Activated naive CD8-positive, alpha-beta T cell treated with anti-CD3 and anti-CD28 coated beads, Interleukin-2, amount 50 U/mL, for 24 hours (primary cell): ENCODE measurements at regions not wholly inside any gene's neighbourhood (a gene's known extent, or its start where the extent isn't known, plus 50 kb on each side); places are given as distances from the start of the nearest gene placed in this dataset.

Source experiments
- ATAC-seq: fragments of 150-1000 bp; cut with Tn5 transposase; one replicate; pipeline ENCODE4 v1.10.0; 2021
- DNase-seq: peaks from one replicate; pipeline ENCODE4 v3.0.0; 2021
- H3K27ac Mint-ChIP-seq: one replicate; pipeline ENCODE4 v1.8.0; 2021; ENCODE audit warnings: mild to moderate bottlenecking, mixed read lengths
- H3K27me3 Mint-ChIP-seq: one replicate; pipeline ENCODE4 v1.8.0; 2021; ENCODE audit warnings: mixed read lengths
- H3K36me3 Mint-ChIP-seq: one replicate; pipeline ENCODE4 v1.8.0; 2021; ENCODE audit warnings: low read depth, mixed read lengths
- H3K4me1 Mint-ChIP-seq: one replicate; pipeline ENCODE4 v1.8.0; 2021; ENCODE audit warnings: mixed read lengths
- H3K4me3 Mint-ChIP-seq: one replicate; pipeline ENCODE4 v1.8.0; 2021; ENCODE audit warnings: mild to moderate bottlenecking, moderate library complexity, mixed read lengths
- H3K9me3 Mint-ChIP-seq: one replicate; pipeline ENCODE4 v1.8.0; 2021; ENCODE audit warnings: mixed read lengths

- no peaks in the 10 kb centered on the region for H3K9me3 Mint-ChIP-seq
- H3K4me1 Mint-ChIP-seq = no peaks in the 10 kb centered on the region
- DNase-seq (no peak), ATAC-seq (no peak)
- H3K36me3 Mint-ChIP-seq = no peaks in the 10 kb centered on the region
- H3K27me3 Mint-ChIP-seq = peaks cover 2% of the 10 kb centered on the region
- H3K27ac Mint-ChIP-seq = no peak overlapping the region
- H3K4me3 Mint-ChIP-seq = no peak overlapping the region
These were observed 59.0 kb upstream of the PALM2AKAP2 start for GRCh38 chr9:109721001-109721400.

DNA sequence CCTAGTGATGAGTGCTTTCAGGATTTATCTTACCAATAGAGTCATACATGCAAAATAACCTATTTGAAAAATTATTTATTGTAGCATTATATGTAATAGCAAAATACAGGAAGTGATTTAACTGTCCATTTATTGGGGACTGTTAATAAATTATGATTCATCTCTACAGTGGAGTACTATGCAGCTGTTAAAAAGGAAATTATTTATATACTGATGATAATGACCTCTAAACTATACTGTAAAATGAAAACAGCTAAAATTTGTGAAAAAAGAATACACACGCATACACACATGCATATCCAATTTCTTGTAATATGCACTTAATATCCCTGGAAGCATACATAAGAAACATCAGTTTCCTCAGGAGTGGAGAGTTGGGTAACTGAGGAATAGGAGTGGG lies 58.0 kb upstream of the PALM2AKAP2 start:
- Mint-ChIP-seq H3K4me3 (no peak overlapping the region), H3K36me3 (no peaks in the 10 kb centered on the region), H3K9me3 (no peaks in the 10 kb centered on the region), H3K27ac (no peak overlapping the region), H3K27me3 (peaks cover 2% of the 10 kb centered on the region), H3K4me1 (no peaks in the 10 kb centered on the region)
- no peak for ATAC-seq
- no peak for DNase-seq

DNA sequence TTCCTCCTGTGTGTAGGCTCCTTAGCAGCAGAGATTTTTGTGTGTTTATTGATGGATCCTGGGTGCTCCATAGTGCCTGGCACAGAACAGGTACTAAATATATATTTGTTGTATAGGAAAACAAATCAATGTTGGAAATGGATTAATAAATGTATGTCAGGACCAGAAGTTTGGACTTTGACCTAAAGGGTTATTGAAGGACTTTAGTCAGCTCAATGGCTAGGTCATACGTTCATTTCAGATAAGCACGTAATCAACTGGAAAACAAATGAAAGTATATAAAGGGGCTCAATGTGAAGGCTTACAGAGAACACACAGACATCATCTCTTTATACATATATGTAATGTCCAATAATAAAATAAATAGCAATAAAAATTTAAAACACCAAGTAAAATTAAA lies 56.2 kb upstream of the PALM2AKAP2 start:
- no peak for DNase-seq
- no peak for ATAC-seq
- peaks cover 2% of the 10 kb centered on the region for H3K27me3 Mint-ChIP-seq
- no peaks in the 10 kb centered on the region for H3K36me3 Mint-ChIP-seq
- no peak overlapping the region for H3K4me3 Mint-ChIP-seq
- no peaks in the 10 kb centered on the region for H3K9me3 Mint-ChIP-seq
- no peak overlapping the region for H3K27ac Mint-ChIP-seq
- H3K4me1 Mint-ChIP-seq = no peaks in the 10 kb centered on the region

DNA sequence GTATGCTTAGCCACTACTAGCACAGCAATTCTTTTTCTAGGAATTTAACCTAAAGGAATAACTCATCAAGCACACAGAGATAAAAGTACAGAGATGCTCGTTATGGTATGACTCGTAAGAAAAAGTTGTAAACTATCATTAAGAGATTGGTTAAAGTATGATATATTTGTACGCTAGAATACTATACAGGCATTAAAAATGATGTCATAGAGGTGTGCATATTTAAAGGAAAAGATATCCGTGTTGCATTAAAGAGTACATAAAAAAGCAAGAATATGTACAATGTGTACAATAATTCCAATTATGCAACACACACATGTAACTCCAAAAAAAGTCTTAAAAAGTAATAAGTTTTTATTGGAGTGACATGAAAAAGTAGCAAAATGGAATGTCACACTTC lies 54.5 kb upstream of the PALM2AKAP2 start:
- Mint-ChIP-seq H3K27ac (no peak overlapping the region), H3K4me3 (no peak overlapping the region), H3K4me1 (no peaks in the 10 kb centered on the region), H3K36me3 (no peaks in the 10 kb centered on the region), H3K9me3 (no peaks in the 10 kb centered on the region), H3K27me3 (peaks cover 2% of the 10 kb centered on the region)
- no peak for DNase-seq
- ATAC-seq = no peak

GRCh38 chr9:109726119-109726518 lies 53.9 kb upstream of the PALM2AKAP2 start:
- no peak for ATAC-seq
- DNase-seq = no peak
- Mint-ChIP-seq H3K27me3 (peaks cover 2% of the 10 kb centered on the region), H3K4me3 (no peak overlapping the region), H3K4me1 (no peaks in the 10 kb centered on the region), H3K36me3 (no peaks in the 10 kb centered on the region), H3K9me3 (no peaks in the 10 kb centered on the region), H3K27ac (no peak overlapping the region)

- DNase-seq = no peak
- no peak for ATAC-seq
- Mint-ChIP-seq H3K36me3 (no peaks in the 10 kb centered on the region), H3K4me1 (no peaks in the 10 kb centered on the region), H3K9me3 (no peaks in the 10 kb centered on the region), H3K4me3 (no peak overlapping the region), H3K27ac (no peak overlapping the region), H3K27me3 (no peaks in the 10 kb centered on the region)
These were observed 51.2 kb upstream of the PALM2AKAP2 start for GRCh38 chr9:109728686-109729300.

DNA sequence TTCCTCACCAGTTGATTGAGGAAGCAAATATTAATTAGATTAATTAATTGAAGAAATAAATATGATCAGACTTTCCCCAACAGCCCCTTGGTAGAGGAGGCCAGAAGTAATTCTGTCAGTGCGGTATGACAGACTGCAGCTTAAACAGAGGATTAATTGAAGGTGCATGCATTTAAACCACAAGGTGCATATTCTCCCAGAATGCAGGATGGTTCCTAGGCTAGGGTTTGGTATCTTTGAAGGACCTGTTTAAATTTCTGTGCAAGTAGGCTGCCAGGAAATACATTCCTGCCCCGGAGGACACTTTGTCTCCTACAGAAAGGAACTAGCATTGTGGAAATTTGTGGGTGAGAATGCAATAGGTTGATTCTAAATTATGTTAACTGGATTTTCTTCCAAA lies 50.5 kb upstream of the PALM2AKAP2 start:
- DNase-seq (no peak), ATAC-seq (no peak)
- no peaks in the 10 kb centered on the region for H3K9me3 Mint-ChIP-seq
- no peak overlapping the region for H3K27ac Mint-ChIP-seq
- no peaks in the 10 kb centered on the region for H3K36me3 Mint-ChIP-seq
- H3K4me3 Mint-ChIP-seq = no peak overlapping the region
- H3K4me1 Mint-ChIP-seq = no peaks in the 10 kb centered on the region
- H3K27me3 Mint-ChIP-seq = no peaks in the 10 kb centered on the region
